ENCODE measurements at regions not wholly inside any gene's neighbourhood (a gene's known extent, or its start where the extent isn't known, plus 50 kb on each side); places are given as distances from the start of the nearest gene placed in this dataset.

DNA sequence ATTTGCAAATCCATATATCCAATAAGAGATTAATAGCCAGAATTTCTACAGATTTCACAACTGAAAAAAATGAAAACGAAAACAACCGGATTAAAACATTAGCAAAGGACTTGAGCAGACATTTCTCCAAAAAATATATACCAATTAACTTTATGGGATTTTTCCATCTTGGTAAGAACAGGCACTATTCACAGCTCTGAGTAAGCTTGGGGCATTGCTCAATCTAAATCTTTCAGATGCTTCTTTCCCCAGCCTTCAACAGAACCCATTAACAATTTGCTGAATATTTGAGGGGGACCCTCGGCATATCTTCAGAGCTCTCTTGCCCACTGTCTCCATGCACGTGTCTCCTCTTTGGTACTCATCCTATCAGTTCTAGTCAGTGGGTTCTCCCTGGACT lies 111.7 kb upstream of the CD93 start:
- TF ChIP-seq RFX5 (IDR thresholded peaks at IDR 0.05; ENCODE audit: low read depth, low read length) (no peak), CEBPB (IDR thresholded peaks at IDR 0.05; ENCODE audit: low read depth, low read length) (no peak), MAFK (IDR thresholded peaks at IDR 0.05; ENCODE audit: low read depth, low read length) (no peak), POLR2A (IDR thresholded peaks at IDR 0.05; ENCODE audit: low read depth, low read length) (no peak), FOS (IDR thresholded peaks at IDR 0.05; ENCODE audit: low read depth, low read length) (no peak), RAD21 (IDR thresholded peaks at IDR 0.05; ENCODE audit: low read length) (no peak), MXI1 (IDR thresholded peaks at IDR 0.05; ENCODE audit: borderline replicate concordance, low read depth, low read length) (no peak)
- TF ChIP-seq, protein P1, sequence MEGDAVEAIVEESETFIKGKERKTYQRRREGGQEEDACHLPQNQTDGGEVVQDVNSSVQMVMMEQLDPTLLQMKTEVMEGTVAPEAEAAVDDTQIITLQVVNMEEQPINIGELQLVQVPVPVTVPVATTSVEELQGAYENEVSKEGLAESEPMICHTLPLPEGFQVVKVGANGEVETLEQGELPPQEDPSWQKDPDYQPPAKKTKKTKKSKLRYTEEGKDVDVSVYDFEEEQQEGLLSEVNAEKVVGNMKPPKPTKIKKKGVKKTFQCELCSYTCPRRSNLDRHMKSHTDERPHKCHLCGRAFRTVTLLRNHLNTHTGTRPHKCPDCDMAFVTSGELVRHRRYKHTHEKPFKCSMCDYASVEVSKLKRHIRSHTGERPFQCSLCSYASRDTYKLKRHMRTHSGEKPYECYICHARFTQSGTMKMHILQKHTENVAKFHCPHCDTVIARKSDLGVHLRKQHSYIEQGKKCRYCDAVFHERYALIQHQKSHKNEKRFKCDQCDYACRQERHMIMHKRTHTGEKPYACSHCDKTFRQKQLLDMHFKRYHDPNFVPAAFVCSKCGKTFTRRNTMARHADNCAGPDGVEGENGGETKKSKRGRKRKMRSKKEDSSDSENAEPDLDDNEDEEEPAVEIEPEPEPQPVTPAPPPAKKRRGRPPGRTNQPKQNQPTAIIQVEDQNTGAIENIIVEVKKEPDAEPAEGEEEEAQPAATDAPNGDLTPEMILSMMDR (conservative IDR thresholded peaks at IDR 0.05; ENCODE audit: low read depth, low read length): no peak
